HG03045 (cell line): ENCODE measurements at regions not wholly inside any gene's neighbourhood (a gene's known extent, or its start where the extent isn't known, plus 50 kb on each side); places are given as distances from the start of the nearest gene placed in this dataset.

Source experiments
- ATAC-seq: cut with Tn5 transposase; IDR thresholded peaks from one replicate; pipeline ENCODE4 v1.9.1; 2021; ENCODE audit warnings: mild to moderate bottlenecking, moderate library complexity; ENCODE audit not compliant: unreplicated experiment

DNA sequence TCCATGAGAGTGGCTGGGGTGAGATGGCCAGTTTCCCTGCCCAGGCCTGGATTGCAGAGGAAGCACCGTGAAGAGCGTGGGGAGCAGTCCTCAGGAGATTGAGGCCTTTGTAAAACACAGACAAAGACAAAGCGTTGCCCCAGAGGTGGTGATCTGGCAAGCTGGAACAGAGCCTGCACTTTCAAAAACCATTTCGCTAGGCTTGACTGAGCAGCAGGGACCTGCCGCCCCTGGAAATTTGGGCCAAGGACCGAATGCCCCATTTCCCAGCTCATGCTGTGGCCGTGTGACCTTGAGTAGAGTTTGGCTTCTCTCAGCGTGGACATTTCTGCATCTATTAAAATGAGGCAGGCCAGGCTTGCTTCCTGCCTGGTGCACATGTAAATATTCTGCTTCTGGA lies 381.4 kb downstream of the BCOR start:
- no peak for ATAC-seq

DNA sequence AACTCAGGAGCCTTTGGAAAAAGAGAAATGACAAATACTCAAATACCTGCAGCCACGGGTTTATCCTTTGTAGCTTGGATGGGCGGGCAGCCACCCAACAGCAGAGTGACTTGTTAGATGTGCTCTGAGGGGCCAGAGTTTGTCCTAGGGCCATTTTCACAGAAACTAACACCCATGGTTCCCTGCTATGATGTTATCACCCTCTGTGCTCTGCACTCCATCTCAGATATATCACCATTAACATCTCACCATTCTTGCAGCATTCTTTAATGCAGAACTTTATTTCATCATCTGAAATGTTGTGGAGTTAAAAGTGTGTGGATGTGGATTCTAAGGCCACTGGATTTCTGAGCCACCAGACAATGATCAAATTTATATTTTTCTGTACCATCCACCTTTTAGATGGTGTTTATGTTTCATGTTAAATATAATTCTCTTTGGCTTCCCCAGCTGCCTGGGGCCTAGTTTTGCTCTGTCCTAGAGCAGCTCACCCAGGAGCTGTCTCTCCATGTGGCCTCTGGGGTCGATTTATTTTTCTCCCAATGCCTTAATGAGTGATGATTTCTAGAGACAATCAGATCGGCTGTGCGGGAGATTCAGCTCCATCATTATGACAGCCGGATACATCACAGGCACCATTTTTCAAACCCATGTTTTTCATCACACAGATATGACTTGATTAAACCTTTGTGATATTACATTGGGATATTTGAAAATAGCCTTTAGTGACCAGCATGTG lies 380.8 kb downstream of the BCOR start:
- ATAC-seq = no peak

- ATAC-seq = no peak
Observed at GRCh38 chrX:39718981-39719380, 378.8 kb downstream of the BCOR start.

DNA sequence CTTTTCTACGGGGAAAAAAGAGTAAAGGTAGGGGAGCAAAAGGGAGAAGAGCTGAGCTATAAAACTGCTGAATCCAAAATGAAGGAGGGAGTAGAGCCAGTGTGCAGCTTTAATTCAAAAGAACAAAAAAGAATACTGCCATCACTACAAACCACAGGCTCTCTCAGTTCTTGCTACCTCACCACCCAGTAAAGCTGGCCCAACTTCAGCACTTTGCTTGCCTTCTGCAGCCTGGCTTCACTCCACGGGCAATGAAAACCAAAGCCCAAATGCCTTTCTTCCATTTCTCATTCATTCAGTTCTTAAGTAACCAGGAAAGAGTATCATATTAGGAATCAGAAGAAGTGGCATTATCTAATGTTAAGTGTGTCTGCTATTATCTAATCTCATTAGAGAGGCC lies 376.8 kb downstream of the BCOR start:
- no peak for ATAC-seq

GRCh38 chrX:39721566-39722279 lies 376.0 kb downstream of the BCOR start:
- no peak for ATAC-seq

- no peak for ATAC-seq
Observed at GRCh38 chrX:39724544-39724943, 373.2 kb downstream of the BCOR start.

- no peak for ATAC-seq
Observed at GRCh38 chrX:39725114-39725513, 372.6 kb downstream of the BCOR start.

DNA sequence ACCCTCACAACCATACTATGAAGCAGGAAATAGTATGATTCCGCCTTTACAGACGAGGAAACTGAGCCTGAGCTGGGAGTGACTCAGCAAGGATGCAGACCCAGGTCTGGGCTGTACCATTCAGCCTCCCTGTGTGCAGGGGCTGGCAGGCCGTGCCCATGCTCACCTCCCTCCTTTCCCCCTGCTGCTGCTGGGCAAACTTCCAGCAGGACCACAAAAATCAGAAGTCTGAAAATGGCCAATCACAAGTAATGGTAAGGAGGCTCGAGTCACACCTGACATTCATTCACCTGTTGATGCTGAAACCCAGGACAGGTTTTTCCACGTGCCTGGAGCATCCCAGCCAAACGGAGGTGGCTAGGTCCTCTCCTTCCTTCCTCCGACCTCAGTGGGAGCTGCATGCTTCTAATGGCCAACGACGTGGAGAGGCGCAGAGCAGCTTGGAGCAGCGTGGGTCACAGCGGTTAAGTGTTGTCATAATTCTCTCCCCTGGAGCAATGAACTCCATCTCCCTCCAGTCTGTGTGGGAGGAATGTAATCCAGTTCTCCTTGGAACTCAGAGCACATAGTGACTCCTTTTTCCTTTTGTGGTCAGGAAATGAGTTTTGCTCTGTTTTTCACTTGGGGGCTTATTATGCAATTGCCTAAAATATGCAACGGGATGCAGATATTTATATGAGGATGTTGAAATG lies 371.7 kb downstream of the BCOR start:
- no peak for ATAC-seq

GRCh38 chrX:39726771-39727170 lies 371.0 kb downstream of the BCOR start:
- ATAC-seq = no peak

GRCh38 chrX:39728025-39728424 lies 369.7 kb downstream of the BCOR start:
- no peak for ATAC-seq

DNA sequence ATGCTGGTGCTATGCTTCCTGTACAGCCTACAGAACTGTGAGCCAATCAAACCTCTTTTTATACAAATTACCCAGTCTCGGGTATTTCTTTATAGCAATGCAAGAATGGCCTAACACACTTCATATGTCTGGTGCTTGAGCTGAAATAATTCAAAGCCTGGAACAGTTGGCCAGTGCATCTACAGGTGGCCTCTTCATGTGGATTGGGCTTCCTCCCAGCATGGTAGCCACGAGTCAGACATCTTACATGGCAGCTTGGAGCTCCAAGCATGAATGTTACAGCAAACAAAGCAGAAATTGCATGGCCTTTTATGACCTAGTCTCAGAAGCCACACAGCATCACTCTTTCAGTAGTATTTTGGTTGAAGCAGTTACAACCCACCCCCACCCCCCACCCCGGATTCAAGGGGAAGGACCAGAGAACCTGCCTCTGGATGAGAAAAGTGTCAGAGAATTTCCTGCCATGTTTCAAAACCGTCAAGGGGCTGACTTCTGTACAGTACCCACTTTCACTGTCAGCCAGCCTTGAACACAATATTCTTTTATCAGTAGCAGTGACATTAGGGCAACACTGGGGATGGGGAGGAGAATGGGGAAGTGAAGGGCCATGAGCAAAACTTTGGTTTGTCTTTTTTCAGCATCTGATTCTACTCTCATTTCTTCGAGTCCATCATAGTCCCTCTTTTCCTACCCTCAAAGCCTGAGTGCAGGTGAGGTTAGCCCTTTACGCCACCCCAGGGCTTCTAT lies 368.7 kb downstream of the BCOR start:
- no peak for ATAC-seq

- ATAC-seq = no peak
Observed at GRCh38 chrX:39729981-39730661, 367.6 kb downstream of the BCOR start.

- no peak for ATAC-seq
Observed at GRCh38 chrX:39730662-39731329, 367.0 kb downstream of the BCOR start.

DNA sequence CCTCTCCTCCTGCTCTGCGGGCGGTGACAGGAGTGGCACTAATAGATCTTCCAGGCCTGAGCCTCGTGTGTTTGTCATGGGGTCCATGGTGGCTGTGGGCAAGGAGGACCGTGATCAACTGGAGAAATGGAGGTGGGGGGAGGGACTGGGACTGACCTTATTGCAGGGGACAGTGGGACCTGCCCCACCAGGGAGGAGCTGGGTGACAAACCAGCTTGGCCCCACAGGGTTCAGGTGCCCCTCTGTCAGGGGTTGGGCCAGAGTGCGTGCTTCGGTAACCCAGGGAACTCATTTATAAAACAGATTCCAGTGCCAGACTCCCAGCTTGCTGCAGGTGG lies 366.5 kb downstream of the BCOR start:
- no peak for ATAC-seq

DNA sequence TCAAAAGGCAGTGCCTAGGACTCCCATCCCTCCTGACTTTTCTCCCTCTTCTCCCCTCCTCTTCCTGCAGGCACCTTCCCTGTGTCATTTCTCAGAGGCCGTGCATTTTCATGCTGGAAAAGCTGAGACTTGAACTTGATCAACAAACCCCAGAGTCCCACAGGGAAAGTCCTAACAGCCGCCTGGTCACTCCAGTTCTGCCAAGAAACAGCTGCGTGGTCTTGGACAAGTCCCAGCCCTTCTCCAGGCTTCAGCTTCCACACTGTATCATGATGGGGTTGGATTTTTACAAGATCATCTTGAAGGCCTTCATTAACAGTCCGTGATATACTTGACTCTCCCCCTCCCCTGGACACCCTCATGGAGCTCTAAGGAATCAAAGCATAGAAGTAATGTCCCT lies 366.0 kb downstream of the BCOR start:
- no peak for ATAC-seq

GRCh38 chrX:39733745-39734144 lies 364.0 kb downstream of the BCOR start:
- no peak for ATAC-seq

GRCh38 chrX:39734174-39734776 lies 363.5 kb downstream of the BCOR start:
- ATAC-seq = no peak

GRCh38 chrX:39736216-39737211 lies 361.2 kb downstream of the BCOR start:
- no peak for ATAC-seq

DNA sequence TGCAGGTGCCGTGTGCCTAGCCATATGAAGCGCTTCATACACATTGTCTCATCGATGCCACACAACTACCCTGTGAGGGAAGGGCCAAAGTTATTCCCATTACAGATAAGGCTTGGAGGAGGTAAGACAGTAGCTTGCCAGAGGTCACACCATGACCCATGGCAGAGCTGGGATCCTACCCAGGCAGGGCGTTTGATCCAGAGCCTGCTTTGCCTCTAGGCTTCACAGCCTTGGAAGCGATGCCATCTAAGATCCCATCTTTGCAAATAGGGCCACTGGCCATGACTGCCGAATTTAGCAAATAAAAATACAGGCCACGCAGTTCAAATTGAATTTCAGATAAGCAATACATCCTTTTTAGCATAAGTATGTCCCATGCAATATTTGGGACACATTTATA lies 358.2 kb downstream of the BCOR start:
- no peak for ATAC-seq
